IMR-90 (cell line): ENCODE measurements at regions not wholly inside any gene's neighbourhood (a gene's known extent, or its start where the extent isn't known, plus 50 kb on each side); places are given as distances from the start of the nearest gene placed in this dataset.

Experiments
- ATAC-seq: fragments of 200-7000 bp; cut with Tn5 transposase; 2 replicates; pipeline ENCODE4 v1.9.1; 2020; ENCODE audit warnings: low read depth, mild to moderate bottlenecking, moderate library complexity
- BruUV-seq: library from RNA; stranded (reverse); fragments of 400-500 nt; replicated peaks from 2 replicates; lab custom pipeline; 2021; lab: Mats Ljungman, UMichigan
- CTCF ChIA-PET: fragments of 300-600 bp; formaldehyde crosslinking; extraction: SDS; loops from one replicate; lab custom pipeline; 2021; ENCODE audit warnings: antibody characterized with exemption; lab: Yijun Ruan, JAX
- POLR2A ChIA-PET: fragments of 300-600 bp; sonication (Branson Sonifier 250); formaldehyde crosslinking; loops from one replicate; lab custom pipeline; 2022; ENCODE audit warnings: antibody characterized with exemption; ENCODE audit not compliant: unreplicated experiment; lab: Charles Lee
- DNase-seq: peaks from one replicate; pipeline ENCODE4 v3.0.0; 2013
- H2AFZ ChIP-seq: replicated peaks from 2 replicates; pipeline ENCODE3; 2013; ENCODE audit warnings: low read length, mild to moderate bottlenecking; ENCODE audit not compliant: poor library complexity
- H2AK5ac ChIP-seq: 2 replicates; pipeline ENCODE4 v1.6.1; 2013; ENCODE audit warnings: low read depth, low read length, inconsistent platforms
- H2AK9ac ChIP-seq: replicated peaks from 2 replicates; pipeline ENCODE3; 2013; ENCODE audit warnings: mild to moderate bottlenecking, low read depth, low read length, moderate library complexity; ENCODE audit not compliant: poor library complexity
- H2BK120ac ChIP-seq: 2 replicates; pipeline ENCODE4 v1.6.1; 2013; ENCODE audit warnings: low read depth, low read length, inconsistent platforms
- H2BK15ac ChIP-seq: 3 replicates; pipeline ENCODE4 v1.6.1; 2013; ENCODE audit warnings: low read depth, low read length, inconsistent platforms
- H2BK20ac ChIP-seq: 2 replicates; pipeline ENCODE4 v1.6.1; 2013; ENCODE audit warnings: low read depth, mild to moderate bottlenecking, inconsistent platforms, low read length, moderate library complexity
- H2BK5ac ChIP-seq: 2 replicates; pipeline ENCODE4 v1.6.1; 2013; ENCODE audit warnings: mild to moderate bottlenecking, low read depth, low read length, inconsistent platforms; ENCODE audit not compliant: poor library complexity, severe bottlenecking
- H3K14ac ChIP-seq: replicated peaks from 2 replicates; pipeline ENCODE4 v1.6.1; 2013; ENCODE audit warnings: low read depth, low read length, inconsistent platforms
- H3K18ac ChIP-seq: 2 replicates; pipeline ENCODE4 v1.6.1; 2013; ENCODE audit warnings: low read depth, low read length, control low read depth
- H3K23ac ChIP-seq: 2 replicates; pipeline ENCODE4 v1.6.1; 2013; ENCODE audit warnings: low read depth, low read length, inconsistent platforms
- H3K27ac ChIP-seq: 2 replicates; pipeline ENCODE4 v1.5.1; 2013; ENCODE audit warnings: mild to moderate bottlenecking, control low read depth, low read length; ENCODE audit not compliant: insufficient read depth
- H3K27me3 ChIP-seq: 2 replicates; pipeline ENCODE4 v1.6.1; 2013; ENCODE audit warnings: low read length; ENCODE audit not compliant: control insufficient read depth, insufficient read depth
- H3K36me3 ChIP-seq: 2 replicates; pipeline ENCODE4 v1.6.1; 2013; ENCODE audit warnings: low read length, mixed read lengths; ENCODE audit not compliant: control insufficient read depth, insufficient read depth
- H3K4ac ChIP-seq: 2 replicates; pipeline ENCODE4 v1.6.1; 2013; ENCODE audit warnings: low read depth, low read length, inconsistent platforms
- H3K4me1 ChIP-seq: 2 replicates; pipeline ENCODE4 v1.6.1; 2013; ENCODE audit warnings: low read length, mixed read lengths; ENCODE audit not compliant: control insufficient read depth, insufficient read depth
- H3K4me2 ChIP-seq: 2 replicates; pipeline ENCODE4 v1.6.1; 2013; ENCODE audit warnings: low read depth, mild to moderate bottlenecking, control low read depth, low read length, moderate library complexity
- H3K4me3 ChIP-seq: 2 replicates; pipeline ENCODE4 v1.5.1; 2013; ENCODE audit warnings: low read depth, mild to moderate bottlenecking, control low read depth, low read length, moderate library complexity; ENCODE audit not compliant: insufficient read depth
- H3K56ac ChIP-seq: 2 replicates; pipeline ENCODE4 v1.6.1; 2013; ENCODE audit warnings: low read length, inconsistent platforms; ENCODE audit not compliant: insufficient read depth; ENCODE audit errors: extremely low read depth
- H3K79me1 ChIP-seq, 2 experiments: 2 replicates each; pipeline ENCODE4 v1.6.1; 2013; ENCODE audit warnings: low read length in 2 of 2, inconsistent platforms in 1 of 2, low read depth in 1 of 2
- H3K9ac ChIP-seq: 2 replicates; pipeline ENCODE4 v1.6.1; 2013; ENCODE audit warnings: low read depth, low read length, control low read depth
- H3K9me1 ChIP-seq: 2 replicates; pipeline ENCODE4 v1.6.1; 2013; ENCODE audit warnings: low read length, inconsistent platforms; ENCODE audit not compliant: insufficient read depth
- H3K9me3 ChIP-seq: 2 replicates; pipeline ENCODE4 v1.6.1; 2013; ENCODE audit warnings: low read length; ENCODE audit not compliant: control insufficient read depth, insufficient read depth
- H4K20me1 ChIP-seq: 2 replicates; pipeline ENCODE4 v1.6.1; 2013; ENCODE audit warnings: low read length, inconsistent platforms; ENCODE audit not compliant: insufficient read depth
- H4K5ac ChIP-seq: 2 replicates; pipeline ENCODE4 v1.6.1; 2013; ENCODE audit warnings: mild to moderate bottlenecking, low read depth, low read length, control low read depth
- H4K8ac ChIP-seq, 2 experiments: 2 replicates each; pipeline ENCODE4 v1.6.1; 2013; ENCODE audit warnings: low read depth in 2 of 2, low read length in 2 of 2, control low read depth in 1 of 2, inconsistent platforms in 1 of 2
- H4K91ac ChIP-seq: 2 replicates; pipeline ENCODE4 v1.6.1; 2013; ENCODE audit warnings: low read depth, low read length, inconsistent platforms; ENCODE audit not compliant: insufficient read depth
- BHLHE40 ChIP-seq: fragments of 150-350 bp; IDR thresholded peaks from 2 replicates; pipeline ENCODE4 v1.6.1; 2016; ENCODE audit warnings: mild to moderate bottlenecking, low read depth, low read length
- CEBPB ChIP-seq: IDR thresholded peaks from 2 replicates; pipeline ENCODE4 v1.6.1; 2012; ENCODE audit warnings: low read depth, low read length, improper control_type of control experiment
- CHD1 ChIP-seq: IDR thresholded peaks from 2 replicates; pipeline ENCODE4 v1.6.1; 2012; ENCODE audit warnings: low read depth, low read length, improper control_type of control experiment
- FOS ChIP-seq: fragments of 150-350 bp; IDR thresholded peaks from 2 replicates; pipeline ENCODE4 v1.6.1; 2016; ENCODE audit warnings: low read depth, low read length
- MAFK ChIP-seq: IDR thresholded peaks from 2 replicates; pipeline ENCODE4 v1.6.1; 2012; ENCODE audit warnings: low read depth, low read length, improper control_type of control experiment
- MAZ ChIP-seq: IDR thresholded peaks from 2 replicates; pipeline ENCODE4 v1.6.1; 2012; ENCODE audit warnings: low read depth, mild to moderate bottlenecking, low read length, improper control_type of control experiment, moderate library complexity, borderline replicate concordance
- MXI1 ChIP-seq: IDR thresholded peaks from 2 replicates; pipeline ENCODE4 v1.6.1; 2012; ENCODE audit warnings: low read depth, mild to moderate bottlenecking, low read length, moderate library complexity, borderline replicate concordance
- NFE2L2 ChIP-seq: fragments of 150-350 bp; IDR thresholded peaks from 2 replicates; pipeline ENCODE4 v1.6.1; 2016; ENCODE audit warnings: low read depth, mild to moderate bottlenecking, low read length
- POLR2A ChIP-seq: IDR thresholded peaks from 2 replicates; pipeline ENCODE4 v1.6.1; 2012; ENCODE audit warnings: mild to moderate bottlenecking, low read depth, low read length
- RAD21 ChIP-seq: IDR thresholded peaks from 2 replicates; pipeline ENCODE4 v1.6.1; 2012; ENCODE audit warnings: low read length, improper control_type of control experiment
- RCOR1 ChIP-seq: IDR thresholded peaks from 2 replicates; pipeline ENCODE4 v1.6.1; 2012; ENCODE audit warnings: mild to moderate bottlenecking, low read length, improper control_type of control experiment; ENCODE audit not compliant: insufficient replicate concordance
- RFX5 ChIP-seq: IDR thresholded peaks from 2 replicates; pipeline ENCODE4 v1.8.0; 2012; ENCODE audit warnings: low read depth, mild to moderate bottlenecking, low read length, moderate library complexity
- SMC3 ChIP-seq: fragments of 150-350 bp; IDR thresholded peaks from 2 replicates; pipeline ENCODE4 v1.6.1; 2016; ENCODE audit warnings: low read depth, mild to moderate bottlenecking, antibody characterized with exemption, low read length, moderate library complexity
- WGBS, 2 experiments: methylation state at CpG; one replicate each; pipeline versions ENCODE4 v1.1.5 to v1.1.7; 2013; ENCODE audit warnings: missing lambda C conversion rate in 2 of 2; ENCODE audit not compliant: insufficient read length in 1 of 2; ENCODE audit errors: extremely low coverage in 2 of 2; 5-methylcytosine and 5-hydroxymethylcytosine counted together
- dilution Hi-C: fragments of 300-500 bp; cut with HindIII; formaldehyde crosslinking; loops from one replicate; pipeline ENCODE4 v1.14.3; 2018; ENCODE audit warnings: low sequenced_read_pairs; ENCODE audit not compliant: unreplicated experiment
- in situ Hi-C: fragments of 300-500 bp; cut with MboI; formaldehyde crosslinking; loops from 3 replicates; pipeline ENCODE4 v1.14.3; 2019; ENCODE audit warnings: low sequenced_read_pairs, inconsistent platforms, mixed read lengths
- intact Hi-C: fragments of 100-400 bp; cut with micrococcal nuclease; formaldehyde crosslinking; loops from 2 replicates; pipeline ENCODE4 v1.10.0; 2022
- TF ChIP-seq, protein P1 (sequence below): fragments of 150-350 bp; IDR thresholded peaks from 2 replicates; pipeline ENCODE4 v1.6.1; 2016; ENCODE audit warnings: low read depth, mild to moderate bottlenecking, low read length, moderate library complexity, borderline replicate concordance
- TF ChIP-seq, protein P2 (sequence below): conservative IDR thresholded peaks from 2 replicates; pipeline ENCODE4 v1.5.1; 2012; ENCODE audit warnings: mild to moderate bottlenecking, low read depth, low read length, improper control_type of control experiment
- TF ChIP-seq, protein P3 (sequence below): fragments of 150-350 bp; IDR thresholded peaks from 2 replicates; pipeline ENCODE4 v1.6.1; 2017; ENCODE audit warnings: mild to moderate bottlenecking, antibody characterized with exemption, low read length, low read depth

DNA sequence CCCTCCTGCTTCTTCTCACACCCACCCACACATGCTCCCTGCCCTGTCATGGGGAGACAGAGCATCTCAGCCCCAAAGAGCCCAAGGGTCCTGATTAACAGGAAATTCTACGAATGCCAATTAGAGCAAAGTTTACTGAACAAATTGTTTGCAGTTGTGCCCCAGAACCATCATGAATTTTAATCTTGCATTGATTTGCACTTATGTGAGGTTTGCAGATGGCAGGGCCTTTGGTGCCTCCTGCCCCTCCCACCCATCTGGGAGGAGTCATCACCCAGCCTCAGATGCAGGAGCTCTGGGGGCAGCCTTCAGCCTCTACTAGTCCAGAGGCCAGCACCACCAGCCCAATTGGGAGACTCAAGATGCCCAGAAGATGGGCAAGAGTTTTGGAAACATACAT is 80.8 kb downstream of the PCDH1 start:
- intact Hi-C loops (no loop called here), dilution Hi-C loops (no loop called here), in situ Hi-C loops (no loop called here)
- no peak for ATAC-seq
- no CpG with 5 or more reads among the region's 1 CpG for WGBS, 2 experiments
- no peak overlapping the region for H3K4me3 ChIP-seq
- H3K27me3 ChIP-seq, result peaks cover 40% of the 10 kb centered on the region
- no peak overlapping the region for H2BK15ac ChIP-seq
- DNase-seq, result no peak
- H4K20me1 ChIP-seq, result no peaks in the 10 kb centered on the region
- no peak overlapping the region for H3K56ac ChIP-seq
- no peak overlapping the region for H3K14ac ChIP-seq
- H2BK20ac ChIP-seq, result no peak overlapping the region
- no peaks in the 10 kb centered on the region for H3K9me3 ChIP-seq
- TF ChIP-seq RAD21, result no peak
- TF ChIP-seq RCOR1, result no peak
- no peak for TF ChIP-seq RFX5
- no peak for TF ChIP-seq MAZ
- no peak for TF ChIP-seq POLR2A
- TF ChIP-seq BHLHE40, result no peak
- TF ChIP-seq, protein P1, sequence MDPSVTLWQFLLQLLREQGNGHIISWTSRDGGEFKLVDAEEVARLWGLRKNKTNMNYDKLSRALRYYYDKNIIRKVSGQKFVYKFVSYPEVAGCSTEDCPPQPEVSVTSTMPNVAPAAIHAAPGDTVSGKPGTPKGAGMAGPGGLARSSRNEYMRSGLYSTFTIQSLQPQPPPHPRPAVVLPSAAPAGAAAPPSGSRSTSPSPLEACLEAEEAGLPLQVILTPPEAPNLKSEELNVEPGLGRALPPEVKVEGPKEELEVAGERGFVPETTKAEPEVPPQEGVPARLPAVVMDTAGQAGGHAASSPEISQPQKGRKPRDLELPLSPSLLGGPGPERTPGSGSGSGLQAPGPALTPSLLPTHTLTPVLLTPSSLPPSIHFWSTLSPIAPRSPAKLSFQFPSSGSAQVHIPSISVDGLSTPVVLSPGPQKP, result no peak
- no peak for TF ChIP-seq SMC3
- no peak for TF ChIP-seq CHD1
- TF ChIP-seq CEBPB, result no peak
- no peak for TF ChIP-seq MXI1
- TF ChIP-seq NFE2L2, result no peak
- TF ChIP-seq FOS, result no peak
- TF ChIP-seq, protein P2, sequence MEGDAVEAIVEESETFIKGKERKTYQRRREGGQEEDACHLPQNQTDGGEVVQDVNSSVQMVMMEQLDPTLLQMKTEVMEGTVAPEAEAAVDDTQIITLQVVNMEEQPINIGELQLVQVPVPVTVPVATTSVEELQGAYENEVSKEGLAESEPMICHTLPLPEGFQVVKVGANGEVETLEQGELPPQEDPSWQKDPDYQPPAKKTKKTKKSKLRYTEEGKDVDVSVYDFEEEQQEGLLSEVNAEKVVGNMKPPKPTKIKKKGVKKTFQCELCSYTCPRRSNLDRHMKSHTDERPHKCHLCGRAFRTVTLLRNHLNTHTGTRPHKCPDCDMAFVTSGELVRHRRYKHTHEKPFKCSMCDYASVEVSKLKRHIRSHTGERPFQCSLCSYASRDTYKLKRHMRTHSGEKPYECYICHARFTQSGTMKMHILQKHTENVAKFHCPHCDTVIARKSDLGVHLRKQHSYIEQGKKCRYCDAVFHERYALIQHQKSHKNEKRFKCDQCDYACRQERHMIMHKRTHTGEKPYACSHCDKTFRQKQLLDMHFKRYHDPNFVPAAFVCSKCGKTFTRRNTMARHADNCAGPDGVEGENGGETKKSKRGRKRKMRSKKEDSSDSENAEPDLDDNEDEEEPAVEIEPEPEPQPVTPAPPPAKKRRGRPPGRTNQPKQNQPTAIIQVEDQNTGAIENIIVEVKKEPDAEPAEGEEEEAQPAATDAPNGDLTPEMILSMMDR, result no peak
- TF ChIP-seq, protein P3, sequence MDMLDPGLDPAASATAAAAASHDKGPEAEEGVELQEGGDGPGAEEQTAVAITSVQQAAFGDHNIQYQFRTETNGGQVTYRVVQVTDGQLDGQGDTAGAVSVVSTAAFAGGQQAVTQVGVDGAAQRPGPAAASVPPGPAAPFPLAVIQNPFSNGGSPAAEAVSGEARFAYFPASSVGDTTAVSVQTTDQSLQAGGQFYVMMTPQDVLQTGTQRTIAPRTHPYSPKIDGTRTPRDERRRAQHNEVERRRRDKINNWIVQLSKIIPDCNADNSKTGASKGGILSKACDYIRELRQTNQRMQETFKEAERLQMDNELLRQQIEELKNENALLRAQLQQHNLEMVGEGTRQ, result no peak
- no peak for TF ChIP-seq MAFK
- H2AFZ ChIP-seq, result no peak overlapping the region
- H4K91ac ChIP-seq, result no peak overlapping the region
- ChIA-PET POLR2A (no interaction called here), CTCF (no interaction called here)
- H3K18ac ChIP-seq, result no peak overlapping the region
- H3K4me2 ChIP-seq, result no peak overlapping the region
- H3K4me1 ChIP-seq, result no peaks in the 10 kb centered on the region
- H2AK9ac ChIP-seq, result no peak overlapping the region
- H3K4ac ChIP-seq, result no peak overlapping the region
- BruUV-seq, result no TSS peak
- no peaks in the 10 kb centered on the region for H3K36me3 ChIP-seq
- H3K79me1 ChIP-seq, result no peaks in the 10 kb centered on the region
- H3K27ac ChIP-seq, result no peak overlapping the region
- no peak overlapping the region for H2AK5ac ChIP-seq
- H3K23ac ChIP-seq, result no peak overlapping the region
- H4K5ac ChIP-seq, result no peak overlapping the region
- no peak overlapping the region for H2BK120ac ChIP-seq
- H3K9me1 ChIP-seq, result no peaks in the 10 kb centered on the region
- no peak overlapping the region for H4K8ac ChIP-seq
- H3K9ac ChIP-seq, result no peak overlapping the region
- H2BK5ac ChIP-seq, result no peak overlapping the region
